GM13976 (cell line): ENCODE measurements at regions not wholly inside any gene's neighbourhood (a gene's known extent, or its start where the extent isn't known, plus 50 kb on each side); places are given as distances from the start of the nearest gene placed in this dataset.

Experiments used
- DNase-seq: peaks from one replicate; pipeline ENCODE4 v3.0.0; 2012; ENCODE audit warnings: low spot score
- CTCF ChIP-seq: IDR thresholded peaks from 2 replicates; pipeline ENCODE4 v1.5.1; 2012; ENCODE audit warnings: borderline replicate concordance, mild to moderate bottlenecking; ENCODE audit not compliant: insufficient read depth; ENCODE audit errors: extremely low read depth, missing control alignments, control extremely low read depth
- in situ Hi-C: fragments of 300-500 bp; cut with MboI; formaldehyde crosslinking; loops from one replicate; pipeline ENCODE4 v1.12.0; 2022; ENCODE audit warnings: low sequenced_read_pairs, mixed read lengths, inconsistent platforms; ENCODE audit not compliant: unreplicated experiment

GRCh38 chr2:54024576-54024975, 53.8 kb upstream of the PSME4 start:
- no peak for DNase-seq
- in situ Hi-C loops, result no loop called here

DNA sequence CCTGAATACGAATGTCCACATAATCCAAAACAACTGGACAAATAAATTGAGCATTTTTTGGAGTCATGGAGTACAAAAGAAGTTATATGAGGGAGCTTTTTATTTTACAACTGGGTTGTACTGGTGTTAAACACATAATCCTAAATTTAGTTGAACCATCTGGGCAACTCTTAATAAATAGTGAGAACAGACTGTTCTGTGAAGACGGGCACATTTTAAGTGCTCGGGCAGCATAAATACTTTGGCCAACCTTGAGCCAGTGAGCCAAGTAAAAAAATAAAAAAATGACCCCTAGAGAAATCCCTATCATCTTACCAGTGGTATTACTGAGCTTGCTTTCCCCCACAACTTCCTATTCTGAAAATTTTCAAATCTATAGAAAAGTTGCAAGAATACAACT, 50.9 kb upstream of the PSME4 start:
- no peak for TF ChIP-seq CTCF
- in situ Hi-C loops, result no loop called here
- DNase-seq, result no peak

More at GRCh38 chr2:54024576-54024975, 53.8 kb upstream of the PSME4 start:
- TF ChIP-seq CTCF, result no peak

GRCh38 chr2:54020793-54021414, 50.1 kb upstream of the PSME4 start:
- DNase-seq, result no peak
- no peak for TF ChIP-seq CTCF
- in situ Hi-C loops, result no loop called here
